SK-N-SH treated with all-trans-retinoic acid at 6 μM for 48 hours (cell line): ENCODE measurements at regions not wholly inside any gene's neighbourhood (a gene's known extent, or its start where the extent isn't known, plus 50 kb on each side); places are given as distances from the start of the nearest gene placed in this dataset.

Experiments used
- ATAC-seq: fragments of 200-7000 bp; cut with Tn5 transposase; 3 replicates; pipeline ENCODE4 v1.9.1; 2020; ENCODE audit warnings: mild to moderate bottlenecking, moderate library complexity
- ARNTL ChIP-seq: fragments of 450-650 bp; formaldehyde crosslinking; IDR thresholded peaks from 2 replicates; pipeline ENCODE4 v1.5.0; 2020; ENCODE audit warnings: low read depth, mild to moderate bottlenecking, moderate library complexity, borderline replicate concordance
- BACH2 ChIP-seq: fragments of 250-450 bp; sonication (Bioruptor Pico); IDR thresholded peaks from 2 replicates; pipeline ENCODE4 v1.9.0; 2021; ENCODE audit warnings: mild to moderate bottlenecking, borderline replicate concordance
- CREB5 ChIP-seq: fragments of 250-450 bp; sonication (Bioruptor Pico); IDR thresholded peaks from 2 replicates; pipeline ENCODE4 v1.5.1; 2020; ENCODE audit warnings: low read depth, mild to moderate bottlenecking, moderate library complexity
- CSDC2 ChIP-seq: fragments of 250-450 bp; sonication (Bioruptor Pico); IDR thresholded peaks from 2 replicates; pipeline ENCODE4 v1.5.0; 2020; ENCODE audit warnings: mild to moderate bottlenecking, moderate library complexity
- CSRNP3 ChIP-seq: fragments of 250-450 bp; sonication (Bioruptor Pico); IDR thresholded peaks from 2 replicates; pipeline ENCODE4 v1.5.1; 2021; ENCODE audit warnings: mild to moderate bottlenecking, moderate library complexity
- ESRRG ChIP-seq: fragments of 250-450 bp; sonication (Bioruptor Pico); IDR thresholded peaks from 2 replicates; pipeline ENCODE4 v1.6.1; 2021; ENCODE audit warnings: mild to moderate bottlenecking
- GLIS3 ChIP-seq: fragments of 250-450 bp; sonication (Bioruptor Pico); IDR thresholded peaks from 2 replicates; pipeline ENCODE4 v1.5.0; 2020; ENCODE audit warnings: mild to moderate bottlenecking, moderate library complexity
- ISL1 ChIP-seq: fragments of 250-450 bp; sonication (Bioruptor Pico); IDR thresholded peaks from 2 replicates; pipeline ENCODE4 v2.1.2; 2022; ENCODE audit warnings: mild to moderate bottlenecking, moderate library complexity
- OSR1 ChIP-seq: fragments of 250-450 bp; sonication (Bioruptor Pico); IDR thresholded peaks from 2 replicates; pipeline ENCODE4 v1.8.0; 2022; ENCODE audit warnings: moderate library complexity, mild to moderate bottlenecking, inconsistent platforms
- PATZ1 ChIP-seq: fragments of 250-450 bp; sonication (Bioruptor Pico); IDR thresholded peaks from 2 replicates; pipeline ENCODE4 v1.8.0; 2020; ENCODE audit warnings: mild to moderate bottlenecking, moderate library complexity, borderline replicate concordance
- POU6F1 ChIP-seq: fragments of 250-450 bp; sonication (Bioruptor Pico); IDR thresholded peaks from 2 replicates; pipeline ENCODE4 v1.8.0; 2021; ENCODE audit warnings: low read depth, mild to moderate bottlenecking, moderate library complexity, borderline replicate concordance
- PPARA ChIP-seq: fragments of 250-450 bp; sonication (Bioruptor Pico); IDR thresholded peaks from 2 replicates; pipeline ENCODE4 v1.5.0; 2020; ENCODE audit warnings: mild to moderate bottlenecking, borderline replicate concordance
- RARB ChIP-seq: fragments of 250-450 bp; sonication (Bioruptor Pico); IDR thresholded peaks from 2 replicates; pipeline ENCODE4 v1.8.0; 2021; ENCODE audit warnings: mild to moderate bottlenecking, moderate library complexity
- SNAI2 ChIP-seq: fragments of 250-450 bp; sonication (Bioruptor Pico); IDR thresholded peaks from 2 replicates; pipeline ENCODE4 v1.5.0; 2020; ENCODE audit warnings: mild to moderate bottlenecking, moderate library complexity
- TOX ChIP-seq: fragments of 250-450 bp; sonication (Bioruptor Pico); IDR thresholded peaks from 2 replicates; pipeline ENCODE4 v1.8.0; 2021; ENCODE audit warnings: mild to moderate bottlenecking, moderate library complexity, borderline replicate concordance
- TSHZ2 ChIP-seq: fragments of 250-450 bp; sonication (Bioruptor Pico); IDR thresholded peaks from 2 replicates; pipeline ENCODE4 v1.5.0; 2020; ENCODE audit warnings: mild to moderate bottlenecking, moderate library complexity
- ZC3H10 ChIP-seq: fragments of 250-450 bp; sonication (Bioruptor Pico); IDR thresholded peaks from 2 replicates; pipeline ENCODE4 v1.5.1; 2021; ENCODE audit warnings: mild to moderate bottlenecking, moderate library complexity
- ZFP3 ChIP-seq: fragments of 250-450 bp; sonication (Bioruptor Pico); IDR thresholded peaks from 2 replicates; pipeline ENCODE4 v1.5.0; 2020; ENCODE audit warnings: mild to moderate bottlenecking, moderate library complexity
- ZNF565 ChIP-seq: fragments of 450-650 bp; formaldehyde crosslinking; conservative IDR thresholded peaks from 2 replicates; pipeline ENCODE4 v1.5.0; 2020; ENCODE audit warnings: low read depth, mild to moderate bottlenecking, moderate library complexity
- ZNF70 ChIP-seq: fragments of 450-650 bp; formaldehyde crosslinking; IDR thresholded peaks from 2 replicates; pipeline ENCODE4 v1.5.0; 2020; ENCODE audit warnings: mild to moderate bottlenecking, moderate library complexity
- ZNF8 ChIP-seq: fragments of 450-650 bp; formaldehyde crosslinking; IDR thresholded peaks from 2 replicates; pipeline ENCODE4 v1.5.0; 2020; ENCODE audit warnings: mild to moderate bottlenecking, moderate library complexity

GRCh38 chr15:47213883-47214282 is 503.4 kb upstream of the SEMA6D start:
- ATAC-seq = no peak
- TF ChIP-seq CSRNP3 (CRISPR knock-in tag) (no peak), PATZ1 (CRISPR knock-in tag) (no peak), SNAI2 (CRISPR knock-in tag) (no peak), BACH2 (CRISPR knock-in tag) (no peak), CSDC2 (CRISPR knock-in tag) (no peak), ZNF70 (CRISPR knock-in tag) (no peak)

- ATAC-seq = no peak
- TF ChIP-seq ZC3H10 (CRISPR knock-in tag) (no peak), ZNF70 (CRISPR knock-in tag) (no peak)
Observed at GRCh38 chr15:47218295-47218694, 499.0 kb upstream of the SEMA6D start.

- ATAC-seq = no peak
Observed at GRCh38 chr15:47244361-47244760, 472.9 kb upstream of the SEMA6D start.

More at GRCh38 chr15:47244361-47244760, 472.9 kb upstream of the SEMA6D start:
- TF ChIP-seq OSR1 (no peak), GLIS3 (no peak), CSRNP3 (CRISPR knock-in tag) (no peak), ZNF565 (no peak), ISL1 (no peak), PPARA (CRISPR knock-in tag) (no peak), CREB5 (CRISPR knock-in tag) (no peak), ZFP3 (no peak), ARNTL (CRISPR knock-in tag) (no peak), RARB (CRISPR knock-in tag) (no peak), ZC3H10 (CRISPR knock-in tag) (no peak), PATZ1 (CRISPR knock-in tag) (no peak), ESRRG (no peak), CSDC2 (CRISPR knock-in tag) (no peak), TSHZ2 (CRISPR knock-in tag) (no peak), POU6F1 (CRISPR knock-in tag) (no peak), TOX (CRISPR knock-in tag) (no peak), BACH2 (CRISPR knock-in tag) (no peak), ZNF8 (no peak)
- TF ChIP-seq, all 23 proteins: peak for 0
